Activated CD4-positive, alpha-beta T cell treated with anti-CD3 and anti-CD28 coated beads, Interleukin-2, amount 10 ng/mL, durations not matched to agents 24 days and 14 days (primary cell): ENCODE measurements at regions not wholly inside any gene's neighbourhood (a gene's known extent, or its start where the extent isn't known, plus 50 kb on each side); places are given as distances from the start of the nearest gene placed in this dataset.

Experiments
- DNase-seq: peaks from one replicate; pipeline ENCODE4 v3.0.0; 2022
- H3K27ac Mint-ChIP-seq: one replicate; pipeline ENCODE4 v1.8.0; 2022; ENCODE audit warnings: mild to moderate bottlenecking, mixed read lengths
- H3K27me3 Mint-ChIP-seq: one replicate; pipeline ENCODE4 v1.8.0; 2022; ENCODE audit warnings: mixed read lengths
- H3K36me3 Mint-ChIP-seq: one replicate; pipeline ENCODE4 v1.8.0; 2022; ENCODE audit warnings: low read depth, mild to moderate bottlenecking, mixed read lengths
- H3K4me1 Mint-ChIP-seq: one replicate; pipeline ENCODE4 v1.8.0; 2021; ENCODE audit warnings: mixed read lengths
- H3K4me3 Mint-ChIP-seq: one replicate; pipeline ENCODE4 v1.8.0; 2022; ENCODE audit warnings: mild to moderate bottlenecking, moderate library complexity, mixed read lengths
- H3K9me3 Mint-ChIP-seq: one replicate; pipeline ENCODE4 v1.8.0; 2021; ENCODE audit warnings: mixed read lengths
- intact Hi-C: fragments of 100-400 bp; cut with micrococcal nuclease; formaldehyde crosslinking; loops from one replicate; pipeline ENCODE4 v1.15.1; 2023

GRCh38 chr10:111161109-111161874 is 84.5 kb downstream of the ADRA2A start:
- H3K27ac Mint-ChIP-seq: no peak overlapping the region
- DNase-seq: no peak
- intact Hi-C loops: no loop called here
- H3K9me3 Mint-ChIP-seq: no peaks in the 10 kb centered on the region
- H3K4me3 Mint-ChIP-seq: no peak overlapping the region
- H3K27me3 Mint-ChIP-seq: peaks cover 19% of the 10 kb centered on the region
- no peaks in the 10 kb centered on the region for H3K36me3 Mint-ChIP-seq
- H3K4me1 Mint-ChIP-seq: no peaks in the 10 kb centered on the region

- Mint-ChIP-seq H3K9me3 (no peaks in the 10 kb centered on the region), H3K27me3 (peaks cover 15% of the 10 kb centered on the region), H3K36me3 (no peaks in the 10 kb centered on the region), H3K4me3 (no peak overlapping the region), H3K4me1 (no peaks in the 10 kb centered on the region), H3K27ac (no peak overlapping the region)
- DNase-seq: peak; percentile 10
- intact Hi-C loops: no loop called here
Measured at GRCh38 chr10:111171183-111171582, 94.4 kb downstream of the ADRA2A start.

GRCh38 chr10:111175787-111176186 is 99.0 kb downstream of the ADRA2A start:
- no peak overlapping the region for H3K27ac Mint-ChIP-seq
- H3K4me3 Mint-ChIP-seq: no peak overlapping the region
- no peaks in the 10 kb centered on the region for H3K4me1 Mint-ChIP-seq
- intact Hi-C loops: no loop called here
- DNase-seq: peak; percentile 11
- H3K9me3 Mint-ChIP-seq: no peaks in the 10 kb centered on the region
- H3K36me3 Mint-ChIP-seq: no peaks in the 10 kb centered on the region
- peaks cover 20% of the 10 kb centered on the region for H3K27me3 Mint-ChIP-seq

- Mint-ChIP-seq H3K4me1 (no peaks in the 10 kb centered on the region), H3K36me3 (no peaks in the 10 kb centered on the region), H3K27me3 (peaks cover 14% of the 10 kb centered on the region), H3K27ac (no peak overlapping the region), H3K9me3 (no peaks in the 10 kb centered on the region), H3K4me3 (no peak overlapping the region)
- DNase-seq: peak; percentile 6
- intact Hi-C loops: no loop called here
Measured at GRCh38 chr10:111177379-111177778, 100.5 kb downstream of the ADRA2A start.

- DNase-seq: no peak
- H3K9me3 Mint-ChIP-seq: no peaks in the 10 kb centered on the region
- intact Hi-C loops: no loop called here
Measured at GRCh38 chr10:111179514-111179913, 102.7 kb downstream of the ADRA2A start.

GRCh38 chr10:111186358-111186757 is 109.5 kb downstream of the ADRA2A start:
- intact Hi-C loops: no loop called here
- Mint-ChIP-seq H3K4me3 (no peak overlapping the region), H3K36me3 (no peaks in the 10 kb centered on the region), H3K9me3 (no peaks in the 10 kb centered on the region), H3K27me3 (peaks cover 16% of the 10 kb centered on the region), H3K27ac (no peak overlapping the region), H3K4me1 (no peaks in the 10 kb centered on the region)
- no peak for DNase-seq

More at GRCh38 chr10:111179514-111179913, 102.7 kb downstream of the ADRA2A start:
- no peak overlapping the region for H3K4me3 Mint-ChIP-seq
- no peaks in the 10 kb centered on the region for H3K4me1 Mint-ChIP-seq
- H3K27ac Mint-ChIP-seq: no peak overlapping the region
- H3K36me3 Mint-ChIP-seq: no peaks in the 10 kb centered on the region
- peaks cover 8% of the 10 kb centered on the region for H3K27me3 Mint-ChIP-seq

GRCh38 chr10:111187096-111187495 is 110.3 kb downstream of the ADRA2A start:
- intact Hi-C loops: no loop called here
- Mint-ChIP-seq H3K27me3 (peaks cover 21% of the 10 kb centered on the region), H3K4me1 (no peaks in the 10 kb centered on the region), H3K4me3 (no peak overlapping the region), H3K27ac (no peak overlapping the region), H3K36me3 (no peaks in the 10 kb centered on the region), H3K9me3 (no peaks in the 10 kb centered on the region)
- DNase-seq: no peak

- Mint-ChIP-seq H3K27ac (no peak overlapping the region), H3K4me1 (no peaks in the 10 kb centered on the region), H3K4me3 (no peak overlapping the region), H3K36me3 (no peaks in the 10 kb centered on the region), H3K27me3 (peaks cover 3% of the 10 kb centered on the region), H3K9me3 (no peaks in the 10 kb centered on the region)
- no peak for DNase-seq
- intact Hi-C loops: no loop called here
Measured at GRCh38 chr10:111199587-111199986, 122.8 kb downstream of the ADRA2A start.

- no peak overlapping the region for H3K27ac Mint-ChIP-seq
- DNase-seq: no peak
- H3K27me3 Mint-ChIP-seq: no peaks in the 10 kb centered on the region
- no peaks in the 10 kb centered on the region for H3K4me1 Mint-ChIP-seq
- H3K36me3 Mint-ChIP-seq: no peaks in the 10 kb centered on the region
- intact Hi-C loops: no loop called here
- H3K9me3 Mint-ChIP-seq: no peaks in the 10 kb centered on the region
- H3K4me3 Mint-ChIP-seq: no peak overlapping the region
Measured at GRCh38 chr10:111200505-111201186, 123.8 kb downstream of the ADRA2A start.

- Mint-ChIP-seq H3K9me3 (no peaks in the 10 kb centered on the region), H3K27ac (no peak overlapping the region), H3K4me1 (no peaks in the 10 kb centered on the region), H3K27me3 (peaks cover 3% of the 10 kb centered on the region), H3K4me3 (no peak overlapping the region), H3K36me3 (no peaks in the 10 kb centered on the region)
- DNase-seq: no peak
- intact Hi-C loops: no loop called here
Measured at GRCh38 chr10:111203615-111204014, 126.8 kb downstream of the ADRA2A start.

- intact Hi-C loops: loop anchor here (5.0 kb wide), 1 partner anchor 593 kb away; no protein-coding TSS in a partner anchor
- no peak for DNase-seq
- no peaks in the 10 kb centered on the region for H3K9me3 Mint-ChIP-seq
- H3K27me3 Mint-ChIP-seq: peaks cover 3% of the 10 kb centered on the region
- H3K4me1 Mint-ChIP-seq: no peaks in the 10 kb centered on the region
- H3K36me3 Mint-ChIP-seq: no peaks in the 10 kb centered on the region
- H3K27ac Mint-ChIP-seq: no peak overlapping the region
- H3K4me3 Mint-ChIP-seq: no peak overlapping the region
Measured at GRCh38 chr10:111204838-111205237, 128.0 kb downstream of the ADRA2A start.

GRCh38 chr10:111206521-111206920 is 129.7 kb downstream of the ADRA2A start:
- H3K36me3 Mint-ChIP-seq: no peaks in the 10 kb centered on the region
- H3K27me3 Mint-ChIP-seq: peaks cover 3% of the 10 kb centered on the region
- no peak overlapping the region for H3K27ac Mint-ChIP-seq
- intact Hi-C loops: loop anchor here (2.0 to 5.0 kb wide), 2 partner anchors 460 to 594 kb away; no protein-coding TSS in a partner anchor
- H3K4me3 Mint-ChIP-seq: no peak overlapping the region
- no peaks in the 10 kb centered on the region for H3K4me1 Mint-ChIP-seq
- H3K9me3 Mint-ChIP-seq: no peaks in the 10 kb centered on the region
- DNase-seq: no peak

- no peaks in the 10 kb centered on the region for H3K36me3 Mint-ChIP-seq
- H3K9me3 Mint-ChIP-seq: no peaks in the 10 kb centered on the region
- intact Hi-C loops: loop anchor here (2.0 to 5.0 kb wide), 2 partner anchors 461 to 595 kb away; no protein-coding TSS in a partner anchor
- no peak overlapping the region for H3K27ac Mint-ChIP-seq
- H3K27me3 Mint-ChIP-seq: peaks cover 3% of the 10 kb centered on the region
- DNase-seq: peak; percentile 68
- H3K4me3 Mint-ChIP-seq: no peak overlapping the region
- H3K4me1 Mint-ChIP-seq: no peaks in the 10 kb centered on the region
Measured at GRCh38 chr10:111207500-111207899, 130.7 kb downstream of the ADRA2A start.

- Mint-ChIP-seq H3K4me1 (no peaks in the 10 kb centered on the region), H3K4me3 (no peak overlapping the region), H3K36me3 (no peaks in the 10 kb centered on the region), H3K27me3 (peaks cover 3% of the 10 kb centered on the region), H3K27ac (no peak overlapping the region), H3K9me3 (no peaks in the 10 kb centered on the region)
- intact Hi-C loops: loop anchor here (5.0 kb wide), 1 partner anchor 597 kb away; no protein-coding TSS in a partner anchor
- no peak for DNase-seq
Measured at GRCh38 chr10:111208951-111209350, 132.1 kb downstream of the ADRA2A start.
